ENCODE measurements at regions not wholly inside any gene's neighbourhood (a gene's known extent, or its start where the extent isn't known, plus 50 kb on each side); places are given as distances from the start of the nearest gene placed in this dataset.
"Not testable (repeated sequence)": the region's sequence is repeated elsewhere in the genome, so short reads cannot be mapped to it uniquely, and the experiment has no call there.

GRCh38 chr10:33031815-33032653 lies 74.0 kb upstream of the ITGB1 start:
- DNase-seq, result no peak
- no peaks in the 10 kb centered on the region for H3K9me3 Mint-ChIP-seq
- H3K4me1 Mint-ChIP-seq, result peaks cover 27% of the 10 kb centered on the region
- CTCF ChIA-PET, result interaction anchor here (0.5 kb wide), 1 partner anchor 622 kb away, joined by 4 read pairs; no protein-coding TSS in a partner anchor
- no peak overlapping the region for H3K4me3 Mint-ChIP-seq
- peaks cover 6% of the 10 kb centered on the region for H3K27me3 Mint-ChIP-seq
- H3K27ac Mint-ChIP-seq, result no peak overlapping the region
- no peaks in the 10 kb centered on the region for H3K36me3 Mint-ChIP-seq

GRCh38 chr10:33031171-33031570 lies 73.1 kb upstream of the ITGB1 start:
- CTCF ChIA-PET, result no interaction called here
- no peak for DNase-seq
- H3K4me1 Mint-ChIP-seq, result peaks cover 34% of the 10 kb centered on the region
- H3K4me3 Mint-ChIP-seq, result no peak overlapping the region
- H3K9me3 Mint-ChIP-seq, result no peaks in the 10 kb centered on the region
- no peak overlapping the region for H3K27ac Mint-ChIP-seq
- no peaks in the 10 kb centered on the region for H3K36me3 Mint-ChIP-seq
- peaks cover 6% of the 10 kb centered on the region for H3K27me3 Mint-ChIP-seq

- Mint-ChIP-seq H3K27ac (peak overlapping the region; percentile 75), H3K4me1 (peaks cover 41% of the 10 kb centered on the region)
- peak; percentile 49 for DNase-seq
- H3K9me3 Mint-ChIP-seq, H3K27me3 Mint-ChIP-seq, H3K36me3 Mint-ChIP-seq, CTCF ChIA-PET, H3K4me3 Mint-ChIP-seq: not testable (repeated sequence)
These were observed 70.5 kb upstream of the ITGB1 start for GRCh38 chr10:33028515-33028914.

- CTCF ChIA-PET, result no interaction called here
- no peak overlapping the region for H3K4me3 Mint-ChIP-seq
- H3K4me1 Mint-ChIP-seq, result peaks cover 41% of the 10 kb centered on the region
- no peak for DNase-seq
- H3K27ac Mint-ChIP-seq, result no peak overlapping the region
- peaks cover 6% of the 10 kb centered on the region for H3K27me3 Mint-ChIP-seq
- H3K36me3 Mint-ChIP-seq, result no peaks in the 10 kb centered on the region
- no peaks in the 10 kb centered on the region for H3K9me3 Mint-ChIP-seq
These were observed 69.1 kb upstream of the ITGB1 start for GRCh38 chr10:33027088-33027487.

- no peak overlapping the region for H3K4me3 Mint-ChIP-seq
- no peaks in the 10 kb centered on the region for H3K36me3 Mint-ChIP-seq
- H3K27me3 Mint-ChIP-seq, result peaks cover 6% of the 10 kb centered on the region
- H3K9me3 Mint-ChIP-seq, result no peaks in the 10 kb centered on the region
- peaks cover 41% of the 10 kb centered on the region for H3K4me1 Mint-ChIP-seq
- CTCF ChIA-PET, result no interaction called here
- DNase-seq, result no peak
- H3K27ac Mint-ChIP-seq, result no peak overlapping the region
These were observed 68.4 kb upstream of the ITGB1 start for GRCh38 chr10:33026422-33026821.

GRCh38 chr10:33025910-33026309 lies 67.9 kb upstream of the ITGB1 start:
- no peak overlapping the region for H3K4me3 Mint-ChIP-seq
- CTCF ChIA-PET, result no interaction called here
- DNase-seq, result no peak
- H3K36me3 Mint-ChIP-seq, result no peaks in the 10 kb centered on the region
- H3K9me3 Mint-ChIP-seq, result no peaks in the 10 kb centered on the region
- H3K27me3 Mint-ChIP-seq, result peaks cover 6% of the 10 kb centered on the region
- peaks cover 41% of the 10 kb centered on the region for H3K4me1 Mint-ChIP-seq
- H3K27ac Mint-ChIP-seq, result no peak overlapping the region

- H3K27ac Mint-ChIP-seq, result no peak overlapping the region
- H3K4me1 Mint-ChIP-seq, result peaks cover 41% of the 10 kb centered on the region
- H3K9me3 Mint-ChIP-seq, result no peaks in the 10 kb centered on the region
- H3K36me3 Mint-ChIP-seq, result no peaks in the 10 kb centered on the region
- peaks cover 6% of the 10 kb centered on the region for H3K27me3 Mint-ChIP-seq
- H3K4me3 Mint-ChIP-seq, result no peak overlapping the region
- CTCF ChIA-PET, result no interaction called here
- DNase-seq, result no peak
These were observed 67.0 kb upstream of the ITGB1 start for GRCh38 chr10:33025039-33025438.

GRCh38 chr10:33022691-33023090 lies 64.7 kb upstream of the ITGB1 start:
- no peaks in the 10 kb centered on the region for H3K36me3 Mint-ChIP-seq
- no peaks in the 10 kb centered on the region for H3K9me3 Mint-ChIP-seq
- no peak overlapping the region for H3K27ac Mint-ChIP-seq
- H3K4me3 Mint-ChIP-seq, result no peak overlapping the region
- peaks cover 21% of the 10 kb centered on the region for H3K4me1 Mint-ChIP-seq
- DNase-seq, result no peak
- H3K27me3 Mint-ChIP-seq, result peaks cover under 1% of the 10 kb centered on the region
- CTCF ChIA-PET, result interaction anchor here (0.8 kb wide), 1 partner anchor 110 kb away, joined by 3 read pairs; no protein-coding TSS in a partner anchor

- H3K27me3 Mint-ChIP-seq, result no peaks in the 10 kb centered on the region
- no peaks in the 10 kb centered on the region for H3K36me3 Mint-ChIP-seq
- CTCF ChIA-PET, result interaction anchor here (0.8 kb wide), 2 partner anchors 111 to 134 kb away, joined by 3 read pairs; no protein-coding TSS in a partner anchor
- H3K4me1 Mint-ChIP-seq, result peaks cover 15% of the 10 kb centered on the region
- no peak overlapping the region for H3K4me3 Mint-ChIP-seq
- no peak overlapping the region for H3K27ac Mint-ChIP-seq
- no peaks in the 10 kb centered on the region for H3K9me3 Mint-ChIP-seq
- DNase-seq, result no peak
These were observed 64.1 kb upstream of the ITGB1 start for GRCh38 chr10:33022090-33022489.

GRCh38 chr10:33016988-33017387 lies 59.0 kb upstream of the ITGB1 start:
- DNase-seq, result no peak
- Mint-ChIP-seq H3K36me3 (no peaks in the 10 kb centered on the region), H3K4me1 (no peaks in the 10 kb centered on the region), H3K27me3 (no peaks in the 10 kb centered on the region), H3K4me3 (no peak overlapping the region), H3K9me3 (no peaks in the 10 kb centered on the region), H3K27ac (no peak overlapping the region)
- CTCF ChIA-PET, result no interaction called here

- Mint-ChIP-seq H3K4me1 (no peaks in the 10 kb centered on the region), H3K9me3 (no peaks in the 10 kb centered on the region), H3K27me3 (no peaks in the 10 kb centered on the region), H3K4me3 (no peak overlapping the region), H3K36me3 (no peaks in the 10 kb centered on the region), H3K27ac (no peak overlapping the region)
- no peak for DNase-seq
- CTCF ChIA-PET, result no interaction called here
These were observed 57.9 kb upstream of the ITGB1 start for GRCh38 chr10:33015761-33016547.

GRCh38 chr10:33013331-33013730 lies 55.3 kb upstream of the ITGB1 start:
- H3K4me3 Mint-ChIP-seq, CTCF ChIA-PET, H3K36me3 Mint-ChIP-seq, H3K9me3 Mint-ChIP-seq, H3K27ac Mint-ChIP-seq, DNase-seq: not testable (repeated sequence)
- Mint-ChIP-seq H3K4me1 (peaks cover 23% of the 10 kb centered on the region), H3K27me3 (peaks cover 13% of the 10 kb centered on the region)

- Mint-ChIP-seq H3K36me3 (no peaks in the 10 kb centered on the region), H3K4me1 (peaks cover 23% of the 10 kb centered on the region), H3K27ac (no peak overlapping the region), H3K9me3 (no peaks in the 10 kb centered on the region), H3K4me3 (no peak overlapping the region), H3K27me3 (peaks cover 14% of the 10 kb centered on the region)
- DNase-seq, result no peak
- CTCF ChIA-PET, result no interaction called here
These were observed 54.3 kb upstream of the ITGB1 start for GRCh38 chr10:33012306-33012705.

- peak overlapping the region; percentile 39 for H3K27ac Mint-ChIP-seq
- peaks cover 14% of the 10 kb centered on the region for H3K27me3 Mint-ChIP-seq
- H3K9me3 Mint-ChIP-seq, result no peaks in the 10 kb centered on the region
- H3K36me3 Mint-ChIP-seq, result no peaks in the 10 kb centered on the region
- no peak overlapping the region for H3K4me3 Mint-ChIP-seq
- DNase-seq, result no peak
- CTCF ChIA-PET, result interaction anchor here (1.3 to 2.3 kb wide), 8 partner anchors 9 to 215 kb away, joined by 3 to 21 read pairs (median 6); no protein-coding TSS in a partner anchor
- H3K4me1 Mint-ChIP-seq, result peaks cover 30% of the 10 kb centered on the region
These were observed 52.4 kb upstream of the ITGB1 start for GRCh38 chr10:33010132-33011037.

Data from activated naive CD4-positive, alpha-beta T cell treated with anti-CD3 and anti-CD28 coated beads, Interleukin-2, amount 10 ng/mL, durations not matched to agents 7 days and 5 days (primary cell).